WTC11 (cell line): ENCODE measurements at regions not wholly inside any gene's neighbourhood (a gene's known extent, or its start where the extent isn't known, plus 50 kb on each side); places are given as distances from the start of the nearest gene placed in this dataset.

Experiments
- ATAC-seq: fragments of 200-7000 bp; cut with Tn5 transposase; 2 replicates; pipeline ENCODE4 v1.10.0; 2021; ENCODE audit warnings: mild to moderate bottlenecking, moderate library complexity
- CTCF ChIA-PET: fragments of 300-600 bp; sonication (Branson Sonifier 250); formaldehyde crosslinking; loops from one replicate; lab custom pipeline; 2021; ENCODE audit warnings: antibody characterized with exemption; lab: Charles Lee
- POLR2A ChIA-PET: fragments of 350-600 bp; sonication (Branson Sonifier 250); formaldehyde crosslinking; loops from one replicate; lab custom pipeline; 2021; ENCODE audit warnings: antibody characterized with exemption; lab: Charles Lee
- DNase-seq: peaks from one replicate; pipeline ENCODE4 v3.0.0; 2021; ENCODE audit warnings: low spot score
- H3K27ac Mint-ChIP-seq: 2 replicates; pipeline ENCODE4 v1.8.0; 2021; ENCODE audit warnings: mixed read lengths
- H3K27me3 Mint-ChIP-seq: 2 replicates; pipeline ENCODE4 v1.8.0; 2021; ENCODE audit warnings: low read depth, mild to moderate bottlenecking, moderate library complexity, mixed read lengths
- H3K36me3 Mint-ChIP-seq: 2 replicates; pipeline ENCODE4 v1.8.0; 2021; ENCODE audit warnings: mixed read lengths
- H3K4me1 Mint-ChIP-seq: 2 replicates; pipeline ENCODE4 v1.8.0; 2022; ENCODE audit warnings: mixed read lengths
- H3K4me3 Mint-ChIP-seq: 2 replicates; pipeline ENCODE4 v1.8.0; 2021; ENCODE audit warnings: mild to moderate bottlenecking, moderate library complexity, mixed read lengths
- H3K9me3 Mint-ChIP-seq: 2 replicates; pipeline ENCODE4 v1.8.0; 2021; ENCODE audit warnings: mixed read lengths
- CREB1 ChIP-seq: sonication (generic); formaldehyde crosslinking; IDR thresholded peaks from 2 replicates; pipeline ENCODE4 v1.8.0; 2023; ENCODE audit warnings: mild to moderate bottlenecking, missing genetic modification reagents
- CREM ChIP-seq: sonication (generic); formaldehyde crosslinking; IDR thresholded peaks from 2 replicates; pipeline ENCODE4 v1.8.1; 2022; ENCODE audit warnings: mild to moderate bottlenecking, missing genetic modification reagents, moderate library complexity
- FOXP1 ChIP-seq: sonication (generic); formaldehyde crosslinking; IDR thresholded peaks from 2 replicates; pipeline ENCODE4 v1.8.0; 2022; ENCODE audit warnings: missing genetic modification reagents, mild to moderate bottlenecking, moderate library complexity, borderline replicate concordance
- IRF2 ChIP-seq: sonication (generic); formaldehyde crosslinking; IDR thresholded peaks from 2 replicates; pipeline ENCODE4 v1.8.0; 2022; ENCODE audit warnings: low read depth, missing genetic modification reagents, borderline replicate concordance
- NR1H2 ChIP-seq: sonication (generic); formaldehyde crosslinking; IDR thresholded peaks from 2 replicates; pipeline ENCODE4 v1.9.0; 2021; ENCODE audit warnings: mild to moderate bottlenecking, moderate library complexity, missing genetic modification reagents
- NR2C2 ChIP-seq: sonication (generic); formaldehyde crosslinking; IDR thresholded peaks from 2 replicates; pipeline ENCODE4 v1.8.0; 2022; ENCODE audit warnings: mild to moderate bottlenecking, missing genetic modification reagents
- RELA ChIP-seq: sonication (generic); formaldehyde crosslinking; IDR thresholded peaks from 2 replicates; pipeline ENCODE4 v1.8.1; 2022; ENCODE audit warnings: missing genetic modification reagents, mild to moderate bottlenecking, borderline replicate concordance
- TEAD1 ChIP-seq: sonication (generic); formaldehyde crosslinking; IDR thresholded peaks from 2 replicates; pipeline ENCODE4 v1.8.0; 2022; ENCODE audit warnings: mild to moderate bottlenecking, missing genetic modification reagents
- TP53 ChIP-seq: sonication (generic); formaldehyde crosslinking; IDR thresholded peaks from 2 replicates; pipeline ENCODE4 v1.8.1; 2023; ENCODE audit warnings: mild to moderate bottlenecking, missing genetic modification reagents
- ZNF138 ChIP-seq: sonication (generic); formaldehyde crosslinking; conservative IDR thresholded peaks from 2 replicates; pipeline ENCODE4 v1.8.1; 2022; ENCODE audit warnings: mild to moderate bottlenecking, moderate library complexity, missing genetic modification reagents
- ZNF396 ChIP-seq: fragments of 250-450 bp; sonication (Bioruptor Pico); IDR thresholded peaks from 2 replicates; pipeline ENCODE4 v1.8.0; 2021; ENCODE audit warnings: mild to moderate bottlenecking, moderate library complexity, borderline replicate concordance
- ZNF671 ChIP-seq: fragments of 250-450 bp; sonication (Bioruptor Pico); IDR thresholded peaks from 2 replicates; pipeline ENCODE4 v1.8.0; 2021; ENCODE audit warnings: mild to moderate bottlenecking
- TF ChIP-seq, protein P1 (sequence below): sonication (generic); formaldehyde crosslinking; IDR thresholded peaks from 2 replicates; pipeline ENCODE4 v1.8.0; 2022; ENCODE audit warnings: missing genetic modification reagents
- TF ChIP-seq, protein P2 (sequence below): fragments of 250-450 bp; sonication (Bioruptor Pico); IDR thresholded peaks from 2 replicates; pipeline ENCODE4 v1.9.0; 2021; ENCODE audit warnings: mild to moderate bottlenecking
- TF ChIP-seq, protein P3 (sequence below): fragments of 250-450 bp; sonication (Bioruptor Pico); IDR thresholded peaks from 2 replicates; pipeline ENCODE4 v1.9.0; 2021; ENCODE audit warnings: moderate library complexity, mild to moderate bottlenecking, inconsistent platforms, borderline replicate concordance
- TF ChIP-seq, protein P4 (sequence below): fragments of 250-450 bp; sonication (Bioruptor Pico); IDR thresholded peaks from 2 replicates; pipeline ENCODE4 v1.8.0; 2021; ENCODE audit warnings: mild to moderate bottlenecking
- TF ChIP-seq, protein P5 (sequence below): sonication (generic); formaldehyde crosslinking; IDR thresholded peaks from 2 replicates; pipeline ENCODE4 v1.8.1; 2022; ENCODE audit warnings: low read depth, mild to moderate bottlenecking, moderate library complexity, missing genetic modification reagents, borderline replicate concordance

DNA sequence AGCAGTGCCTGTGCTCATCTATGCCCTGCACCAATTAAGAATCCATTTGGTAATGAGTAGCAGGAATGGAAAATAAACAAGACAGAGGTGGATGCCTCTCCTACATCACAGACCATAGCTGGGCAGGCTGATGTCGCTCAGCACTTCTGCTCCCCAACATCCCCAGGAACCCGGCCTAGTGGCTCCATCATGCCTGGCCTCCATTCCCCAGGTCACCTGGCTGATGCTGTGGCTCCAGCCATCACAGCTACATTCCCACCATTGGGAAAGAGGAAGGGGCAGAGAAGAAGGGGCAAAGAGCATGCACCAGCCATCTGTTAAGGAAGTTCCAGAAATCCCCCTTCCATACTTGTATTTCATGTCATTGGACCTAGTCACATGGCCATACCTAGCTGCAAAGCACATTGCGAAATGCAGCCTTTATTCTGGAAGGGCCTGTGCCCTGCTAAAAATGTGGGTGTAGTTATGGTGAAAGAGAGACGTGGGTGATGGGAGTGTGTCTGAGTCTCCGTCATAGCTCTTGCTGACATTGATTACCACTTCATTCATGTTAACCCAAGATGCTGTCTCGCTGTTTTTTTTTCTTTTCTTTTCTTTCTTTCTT lies 86.1 kb upstream of the ADAMTS2 start (continued):
- TF ChIP-seq, protein P1, sequence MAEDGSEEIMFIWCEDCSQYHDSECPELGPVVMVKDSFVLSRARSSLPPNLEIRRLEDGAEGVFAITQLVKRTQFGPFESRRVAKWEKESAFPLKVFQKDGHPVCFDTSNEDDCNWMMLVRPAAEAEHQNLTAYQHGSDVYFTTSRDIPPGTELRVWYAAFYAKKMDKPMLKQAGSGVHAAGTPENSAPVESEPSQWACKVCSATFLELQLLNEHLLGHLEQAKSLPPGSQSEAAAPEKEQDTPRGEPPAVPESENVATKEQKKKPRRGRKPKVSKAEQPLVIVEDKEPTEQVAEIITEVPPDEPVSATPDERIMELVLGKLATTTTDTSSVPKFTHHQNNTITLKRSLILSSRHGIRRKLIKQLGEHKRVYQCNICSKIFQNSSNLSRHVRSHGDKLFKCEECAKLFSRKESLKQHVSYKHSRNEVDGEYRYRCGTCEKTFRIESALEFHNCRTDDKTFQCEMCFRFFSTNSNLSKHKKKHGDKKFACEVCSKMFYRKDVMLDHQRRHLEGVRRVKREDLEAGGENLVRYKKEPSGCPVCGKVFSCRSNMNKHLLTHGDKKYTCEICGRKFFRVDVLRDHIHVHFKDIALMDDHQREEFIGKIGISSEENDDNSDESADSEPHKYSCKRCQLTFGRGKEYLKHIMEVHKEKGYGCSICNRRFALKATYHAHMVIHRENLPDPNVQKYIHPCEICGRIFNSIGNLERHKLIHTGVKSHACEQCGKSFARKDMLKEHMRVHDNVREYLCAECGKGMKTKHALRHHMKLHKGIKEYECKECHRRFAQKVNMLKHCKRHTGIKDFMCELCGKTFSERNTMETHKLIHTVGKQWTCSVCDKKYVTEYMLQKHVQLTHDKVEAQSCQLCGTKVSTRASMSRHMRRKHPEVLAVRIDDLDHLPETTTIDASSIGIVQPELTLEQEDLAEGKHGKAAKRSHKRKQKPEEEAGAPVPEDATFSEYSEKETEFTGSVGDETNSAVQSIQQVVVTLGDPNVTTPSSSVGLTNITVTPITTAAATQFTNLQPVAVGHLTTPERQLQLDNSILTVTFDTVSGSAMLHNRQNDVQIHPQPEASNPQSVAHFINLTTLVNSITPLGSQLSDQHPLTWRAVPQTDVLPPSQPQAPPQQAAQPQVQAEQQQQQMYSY (CRISPR knock-in tag): no peak
- TF ChIP-seq ZNF671 (CRISPR knock-in tag) (no peak), NR2C2 (no peak), TEAD1 (CRISPR knock-in tag) (no peak)

DNA sequence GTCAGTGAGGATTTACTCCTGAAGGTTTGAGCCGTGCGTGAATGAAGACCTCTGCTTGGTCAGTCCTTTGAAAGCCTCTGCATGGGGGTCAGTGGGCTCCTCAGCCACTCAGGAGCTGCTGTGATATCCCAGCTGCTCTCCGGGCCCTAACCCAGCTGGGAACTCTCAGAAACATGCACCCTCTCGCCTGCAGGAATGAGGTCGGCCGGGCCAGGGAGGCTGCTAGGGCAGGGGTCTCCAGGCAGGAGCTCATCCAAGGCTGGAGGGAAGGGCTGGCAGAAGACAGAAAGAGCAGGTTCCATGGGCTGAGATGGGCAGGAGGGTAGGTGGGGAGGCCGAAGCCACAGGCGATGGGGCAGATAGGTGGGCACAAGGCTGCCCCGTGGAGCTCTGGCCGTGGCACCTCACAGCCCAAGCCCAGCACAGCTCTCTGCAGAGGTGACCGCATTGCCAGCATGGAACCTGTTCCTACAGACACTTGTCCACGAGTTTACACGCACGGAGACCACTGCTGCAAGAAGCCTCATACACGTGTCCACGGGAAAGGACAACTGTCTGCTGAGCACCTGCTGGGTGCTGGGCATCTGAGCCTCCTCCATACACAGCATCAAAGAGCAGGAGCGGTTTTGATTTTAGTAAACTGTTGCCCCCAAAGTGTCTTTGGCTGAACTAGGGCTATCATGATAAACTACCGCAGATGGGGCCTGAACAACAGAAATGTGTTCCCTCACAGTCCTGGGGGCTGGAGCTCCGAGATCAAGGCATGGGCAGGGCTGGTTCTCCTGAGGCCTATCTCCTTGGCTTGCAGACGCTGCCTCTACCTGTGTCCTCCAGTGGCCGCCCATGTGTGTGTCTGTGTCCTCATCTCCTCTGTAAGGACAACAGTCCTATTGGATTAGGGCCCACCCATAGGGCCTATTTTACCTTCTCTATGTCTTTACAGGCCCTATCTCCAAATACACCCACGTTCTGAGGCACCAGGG lies 85.2 kb upstream of the ADAMTS2 start:
- peaks cover 16% of the 10 kb centered on the region for H3K9me3 Mint-ChIP-seq

DNA sequence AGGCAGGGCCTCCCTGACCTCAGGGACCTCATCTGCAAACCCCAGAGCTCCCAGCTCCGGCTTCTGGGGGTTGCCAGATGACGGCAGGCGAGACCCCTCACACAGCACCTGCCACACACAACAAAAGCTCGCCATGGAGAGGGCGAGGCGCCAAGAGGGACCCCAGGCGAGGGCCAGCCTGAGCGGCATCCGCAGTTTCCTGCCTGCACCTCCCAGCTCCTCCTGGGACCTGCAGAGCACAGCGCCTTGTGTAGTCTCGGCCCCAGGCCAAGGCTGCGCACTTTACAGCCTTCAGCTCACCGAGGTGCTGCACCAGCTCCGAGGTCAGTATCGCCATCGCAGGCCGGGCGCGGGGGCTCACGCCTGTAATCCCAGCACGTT lies 82.4 kb upstream of the ADAMTS2 start:
- peaks cover 11% of the 10 kb centered on the region for H3K9me3 Mint-ChIP-seq
- DNase-seq (no peak), ATAC-seq (no peak)
- no peak overlapping the region for H3K4me3 Mint-ChIP-seq
- H3K36me3 Mint-ChIP-seq: no peaks in the 10 kb centered on the region
- peaks cover 12% of the 10 kb centered on the region for H3K4me1 Mint-ChIP-seq
- ChIA-PET CTCF (interaction anchor here (0.7 to 1.3 kb wide), 3 partner anchors 66 to 374 kb away, joined by 3 read pairs; no protein-coding TSS in a partner anchor), POLR2A (interaction anchor here (0.6 kb wide), 1 partner anchor 84 kb away, joined by 4 read pairs; no protein-coding TSS in a partner anchor)
- no peaks in the 10 kb centered on the region for H3K27me3 Mint-ChIP-seq
- no peak overlapping the region for H3K27ac Mint-ChIP-seq
- TF ChIP-seq RELA (CRISPR knock-in tag): no peak
- TF ChIP-seq CREB1 (CRISPR knock-in tag): no peak
- TF ChIP-seq, protein P2, sequence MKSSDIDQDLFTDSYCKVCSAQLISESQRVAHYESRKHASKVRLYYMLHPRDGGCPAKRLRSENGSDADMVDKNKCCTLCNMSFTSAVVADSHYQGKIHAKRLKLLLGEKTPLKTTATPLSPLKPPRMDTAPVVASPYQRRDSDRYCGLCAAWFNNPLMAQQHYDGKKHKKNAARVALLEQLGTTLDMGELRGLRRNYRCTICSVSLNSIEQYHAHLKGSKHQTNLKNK (CRISPR knock-in tag): no peak
- TF ChIP-seq ZNF396 (CRISPR knock-in tag): no peak
- TF ChIP-seq FOXP1 (CRISPR knock-in tag): no peak
- TF ChIP-seq IRF2: no peak
- no peak for TF ChIP-seq TP53 (CRISPR knock-in tag)
- no peak for TF ChIP-seq CREM
- TF ChIP-seq, protein P3, sequence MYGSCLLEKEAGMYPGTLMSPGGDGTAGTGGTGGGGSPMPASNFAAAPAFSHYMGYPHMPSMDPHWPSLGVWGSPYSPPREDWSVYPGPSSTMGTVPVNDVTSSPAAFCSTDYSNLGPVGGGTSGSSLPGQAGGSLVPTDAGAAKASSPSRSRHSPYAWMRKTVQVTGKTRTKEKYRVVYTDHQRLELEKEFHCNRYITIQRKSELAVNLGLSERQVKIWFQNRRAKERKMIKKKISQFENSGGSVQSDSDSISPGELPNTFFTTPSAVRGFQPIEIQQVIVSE: no peak
- no peak for TF ChIP-seq ZNF138 (CRISPR knock-in tag)
- no peak for TF ChIP-seq NR2C2

More for the DNA sequence above, 85.2 kb upstream of the ADAMTS2 start:
- Mint-ChIP-seq H3K4me1 (peaks cover 12% of the 10 kb centered on the region), H3K27me3 (no peaks in the 10 kb centered on the region), H3K36me3 (peaks cover 6% of the 10 kb centered on the region), H3K4me3 (no peak overlapping the region), H3K27ac (no peak overlapping the region)
- ChIA-PET CTCF (no interaction called here), POLR2A (no interaction called here)
- TF ChIP-seq, protein P4, sequence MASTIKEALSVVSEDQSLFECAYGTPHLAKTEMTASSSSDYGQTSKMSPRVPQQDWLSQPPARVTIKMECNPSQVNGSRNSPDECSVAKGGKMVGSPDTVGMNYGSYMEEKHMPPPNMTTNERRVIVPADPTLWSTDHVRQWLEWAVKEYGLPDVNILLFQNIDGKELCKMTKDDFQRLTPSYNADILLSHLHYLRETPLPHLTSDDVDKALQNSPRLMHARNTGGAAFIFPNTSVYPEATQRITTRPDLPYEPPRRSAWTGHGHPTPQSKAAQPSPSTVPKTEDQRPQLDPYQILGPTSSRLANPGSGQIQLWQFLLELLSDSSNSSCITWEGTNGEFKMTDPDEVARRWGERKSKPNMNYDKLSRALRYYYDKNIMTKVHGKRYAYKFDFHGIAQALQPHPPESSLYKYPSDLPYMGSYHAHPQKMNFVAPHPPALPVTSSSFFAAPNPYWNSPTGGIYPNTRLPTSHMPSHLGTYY (CRISPR knock-in tag): no peak
- no peak for TF ChIP-seq TP53 (CRISPR knock-in tag)
- TF ChIP-seq, protein P5, sequence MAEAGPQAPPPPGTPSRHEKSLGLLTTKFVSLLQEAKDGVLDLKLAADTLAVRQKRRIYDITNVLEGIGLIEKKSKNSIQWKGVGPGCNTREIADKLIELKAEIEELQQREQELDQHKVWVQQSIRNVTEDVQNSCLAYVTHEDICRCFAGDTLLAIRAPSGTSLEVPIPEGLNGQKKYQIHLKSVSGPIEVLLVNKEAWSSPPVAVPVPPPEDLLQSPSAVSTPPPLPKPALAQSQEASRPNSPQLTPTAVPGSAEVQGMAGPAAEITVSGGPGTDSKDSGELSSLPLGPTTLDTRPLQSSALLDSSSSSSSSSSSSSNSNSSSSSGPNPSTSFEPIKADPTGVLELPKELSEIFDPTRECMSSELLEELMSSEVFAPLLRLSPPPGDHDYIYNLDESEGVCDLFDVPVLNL (CRISPR knock-in tag): no peak
- TF ChIP-seq NR1H2 (CRISPR knock-in tag): no peak
- TF ChIP-seq, protein P1 (CRISPR knock-in tag): no peak
- no peak for ATAC-seq
- DNase-seq: no peak
